SK-N-SH (cell line): ENCODE measurements at regions not wholly inside any gene's neighbourhood (a gene's known extent, or its start where the extent isn't known, plus 50 kb on each side); places are given as distances from the start of the nearest gene placed in this dataset.

Experiments
- CTCF ChIP-seq: fragments of 200-600 bp; sonication (generic); IDR thresholded peaks from 2 replicates; pipeline ENCODE4 v1.6.1; 2017; ENCODE audit warnings: antibody characterized with exemption, mild to moderate bottlenecking, moderate library complexity
- EP300 ChIP-seq, 2 experiments: IDR thresholded peaks; 2 replicates each; pipeline versions ENCODE4 v1.4.0 to v1.6.1; 2012; ENCODE audit warnings: borderline replicate concordance in 1 of 2, low read depth in 1 of 2, low read length in 1 of 2
- FOXM1 ChIP-seq: IDR thresholded peaks from 2 replicates; pipeline ENCODE4 v1.4.0; 2012; ENCODE audit warnings: low read depth, mild to moderate bottlenecking
- JUND ChIP-seq: IDR thresholded peaks from 2 replicates; pipeline ENCODE4 v1.4.0; 2012
- MAX ChIP-seq: IDR thresholded peaks from 2 replicates; pipeline ENCODE4 v1.4.0; 2012; ENCODE audit warnings: low read depth
- NRF1 ChIP-seq: IDR thresholded peaks from 2 replicates; pipeline ENCODE4 v1.6.1; 2012; ENCODE audit warnings: low read depth, mild to moderate bottlenecking, low read length
- RAD21 ChIP-seq: IDR thresholded peaks from 2 replicates; pipeline ENCODE4 v1.6.1; 2012; ENCODE audit warnings: mild to moderate bottlenecking, low read length
- YY1 ChIP-seq: IDR thresholded peaks from 2 replicates; pipeline ENCODE4 v1.4.0; 2012; ENCODE audit warnings: low read depth, mild to moderate bottlenecking

DNA sequence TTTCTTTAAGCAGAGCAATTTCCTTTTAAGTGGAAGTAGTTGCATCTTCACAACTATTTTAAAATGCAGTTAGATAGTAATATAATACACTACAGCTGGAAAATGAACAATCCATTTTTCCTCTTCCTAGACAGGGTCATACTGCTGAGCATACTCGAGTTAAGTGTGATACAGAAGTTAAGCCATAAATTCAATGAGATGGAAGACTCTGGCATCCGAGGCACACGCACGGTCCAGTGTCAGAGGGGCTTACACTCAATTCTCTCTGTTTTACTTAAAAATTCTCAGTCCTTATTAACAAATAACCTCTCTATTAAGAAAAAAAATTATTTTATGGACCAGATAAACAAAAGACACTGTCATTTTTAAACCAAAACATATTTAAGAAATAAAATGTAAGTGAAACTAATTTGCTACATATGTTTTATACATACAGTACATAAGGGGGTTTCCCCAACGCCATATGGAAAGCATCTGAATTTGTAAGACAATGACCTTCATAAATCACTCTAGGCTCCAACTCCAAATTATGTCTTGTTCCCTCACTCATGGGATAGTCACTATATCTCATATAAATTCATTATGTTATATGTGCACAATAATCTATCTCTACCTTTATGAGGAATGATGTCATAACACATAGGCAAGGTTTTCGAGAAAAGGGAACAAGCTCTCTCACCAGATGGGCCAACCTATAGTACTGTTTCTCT, 315.3 kb downstream of the PAPSS1 start:
- no peak for TF ChIP-seq CTCF
- TF ChIP-seq NRF1 = no peak
- TF ChIP-seq EP300 (IDR thresholded peaks at IDR 0.05; ENCODE audit: borderline replicate concordance in 1 of 2, low read depth in 1 of 2, low read length in 1 of 2) = no peak
- TF ChIP-seq JUND = no peak
- TF ChIP-seq FOXM1 = no peak
- TF ChIP-seq MAX = no peak
- TF ChIP-seq YY1 = no peak
- TF ChIP-seq RAD21 = no peak
